Dendritic cell treated with granulocyte-macrophage colony-stimulating factor and Interleukin-4, amounts not matched to agents 40 ng/mL and 50 ng/mL, for 4 days (primary cell): ENCODE measurements at regions not wholly inside any gene's neighbourhood (a gene's known extent, or its start where the extent isn't known, plus 50 kb on each side); places are given as distances from the start of the nearest gene placed in this dataset.
"Not testable (repeated sequence)": the region's sequence is repeated elsewhere in the genome, so short reads cannot be mapped to it uniquely, and the experiment has no call there.

Experiments used
- H3K27ac Mint-ChIP-seq: one replicate; pipeline ENCODE4 v1.8.0; 2022; ENCODE audit warnings: mild to moderate bottlenecking, mixed read lengths
- H3K27me3 Mint-ChIP-seq: one replicate; pipeline ENCODE4 v1.8.0; 2022; ENCODE audit warnings: mild to moderate bottlenecking, mixed read lengths
- H3K36me3 Mint-ChIP-seq: one replicate; pipeline ENCODE4 v1.8.0; 2022; ENCODE audit warnings: low read depth, mixed read lengths
- H3K4me1 Mint-ChIP-seq: one replicate; pipeline ENCODE4 v1.8.0; 2022; ENCODE audit warnings: low read depth, mixed read lengths
- H3K4me3 Mint-ChIP-seq: one replicate; pipeline ENCODE4 v1.8.0; 2022; ENCODE audit warnings: mild to moderate bottlenecking, moderate library complexity, mixed read lengths
- H3K9me3 Mint-ChIP-seq: one replicate; pipeline ENCODE4 v1.8.0; 2022; ENCODE audit warnings: mixed read lengths
- intact Hi-C: fragments of 100-400 bp; cut with micrococcal nuclease; formaldehyde crosslinking; loops from one replicate; pipeline ENCODE4 v1.15.0; 2022

DNA sequence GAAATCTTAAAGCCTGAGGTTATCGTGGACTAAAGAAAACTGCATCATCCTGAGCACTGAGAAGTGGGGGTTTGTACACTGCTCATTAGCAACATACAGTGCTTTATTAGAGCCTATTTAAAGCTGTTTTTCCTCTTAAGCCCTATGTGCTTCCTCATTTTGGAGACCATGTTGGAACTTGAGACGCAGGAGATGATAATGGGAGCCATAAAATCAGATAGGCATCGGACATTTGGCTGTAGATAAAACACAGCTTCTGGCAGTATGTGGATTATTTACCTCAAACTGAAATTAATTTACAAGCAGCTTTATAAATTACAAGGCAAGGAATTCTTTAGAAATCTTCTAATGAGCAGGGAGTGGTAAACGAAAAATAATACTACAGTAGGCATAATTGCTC, 147.7 kb upstream of the IVNS1ABP start:
- Mint-ChIP-seq H3K4me1 (peaks cover 22% of the 10 kb centered on the region), H3K27me3 (no peaks in the 10 kb centered on the region), H3K36me3 (no peaks in the 10 kb centered on the region), H3K4me3 (no peak overlapping the region), H3K27ac (peak overlapping the region; percentile 50), H3K9me3 (no peaks in the 10 kb centered on the region)
- intact Hi-C loops, result no loop called here

GRCh38 chr1:185463433-185463832, 146.4 kb upstream of the IVNS1ABP start:
- Mint-ChIP-seq H3K4me1 (peaks cover 22% of the 10 kb centered on the region), H3K27ac (no peak overlapping the region), H3K9me3 (no peaks in the 10 kb centered on the region), H3K4me3 (no peak overlapping the region), H3K36me3 (no peaks in the 10 kb centered on the region), H3K27me3 (no peaks in the 10 kb centered on the region)
- intact Hi-C loops, result no loop called here

GRCh38 chr1:185463011-185463410, 146.0 kb upstream of the IVNS1ABP start:
- Mint-ChIP-seq H3K27ac (no peak overlapping the region), H3K27me3 (no peaks in the 10 kb centered on the region), H3K4me1 (peaks cover 22% of the 10 kb centered on the region), H3K9me3 (no peaks in the 10 kb centered on the region), H3K4me3 (no peak overlapping the region), H3K36me3 (no peaks in the 10 kb centered on the region)
- intact Hi-C loops, result no loop called here

GRCh38 chr1:185460723-185461122, 143.7 kb upstream of the IVNS1ABP start:
- H3K27me3 Mint-ChIP-seq, intact Hi-C loops, H3K9me3 Mint-ChIP-seq, H3K36me3 Mint-ChIP-seq, H3K4me3 Mint-ChIP-seq, H3K27ac Mint-ChIP-seq: not testable (repeated sequence)
- H3K4me1 Mint-ChIP-seq, result peaks cover 15% of the 10 kb centered on the region

GRCh38 chr1:185459141-185459540, 142.1 kb upstream of the IVNS1ABP start:
- intact Hi-C loops, result no loop called here
- H3K27me3 Mint-ChIP-seq, result peaks cover 3% of the 10 kb centered on the region
- H3K4me1 Mint-ChIP-seq, result peaks cover under 1% of the 10 kb centered on the region
- H3K9me3 Mint-ChIP-seq, result no peaks in the 10 kb centered on the region
- no peak overlapping the region for H3K27ac Mint-ChIP-seq
- H3K36me3 Mint-ChIP-seq, result no peaks in the 10 kb centered on the region
- H3K4me3 Mint-ChIP-seq, result no peak overlapping the region

DNA sequence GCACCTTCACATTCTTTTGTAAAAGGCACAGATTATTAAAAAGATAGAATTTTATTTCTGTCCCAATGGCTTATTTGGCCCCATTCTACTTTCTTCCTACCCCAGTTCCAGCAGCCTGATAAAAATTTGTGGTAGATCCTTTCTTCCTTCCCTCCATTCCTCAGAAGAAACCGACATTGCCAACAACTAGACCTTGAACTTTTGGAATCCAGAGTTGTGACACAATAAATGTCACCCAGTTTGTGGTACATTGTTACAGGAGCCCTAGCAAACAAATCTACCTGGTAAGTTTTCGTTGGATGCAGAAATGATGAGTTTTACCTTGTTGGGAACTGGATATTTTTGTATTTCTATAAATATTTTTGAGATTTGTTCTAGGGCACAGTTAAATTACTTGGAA, 141.6 kb upstream of the IVNS1ABP start:
- Mint-ChIP-seq H3K4me3 (no peak overlapping the region), H3K27me3 (peaks cover 3% of the 10 kb centered on the region), H3K27ac (no peak overlapping the region), H3K9me3 (no peaks in the 10 kb centered on the region), H3K36me3 (no peaks in the 10 kb centered on the region), H3K4me1 (no peaks in the 10 kb centered on the region)
- intact Hi-C loops, result no loop called here

- H3K4me3 Mint-ChIP-seq, result no peak overlapping the region
- no peaks in the 10 kb centered on the region for H3K36me3 Mint-ChIP-seq
- no peaks in the 10 kb centered on the region for H3K4me1 Mint-ChIP-seq
- H3K27ac Mint-ChIP-seq, result no peak overlapping the region
- intact Hi-C loops, result no loop called here
- peaks cover 3% of the 10 kb centered on the region for H3K27me3 Mint-ChIP-seq
- H3K9me3 Mint-ChIP-seq, result no peaks in the 10 kb centered on the region
These were observed 136.6 kb upstream of the IVNS1ABP start for GRCh38 chr1:185453496-185454192.

DNA sequence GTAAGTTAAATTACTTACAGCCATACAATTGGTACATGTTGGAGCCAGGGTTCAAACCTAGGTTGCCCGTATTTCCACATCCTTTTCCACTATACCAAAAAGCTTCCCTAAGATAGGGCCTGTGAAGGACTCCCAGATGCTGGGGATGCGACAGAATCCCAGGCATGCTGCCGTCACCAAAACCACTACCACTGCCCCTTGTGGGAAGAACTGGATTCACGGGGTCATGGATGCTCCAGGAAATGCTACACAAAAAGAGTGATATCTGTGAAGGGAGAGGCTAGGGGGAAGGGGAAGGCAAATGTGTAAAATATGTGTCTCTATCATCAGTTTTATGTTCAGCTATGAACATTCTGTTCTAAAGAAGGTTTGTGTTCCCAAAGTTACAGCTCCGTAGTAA, 133.9 kb upstream of the IVNS1ABP start:
- H3K36me3 Mint-ChIP-seq, result no peaks in the 10 kb centered on the region
- H3K4me1 Mint-ChIP-seq, result no peaks in the 10 kb centered on the region
- intact Hi-C loops, result no loop called here
- H3K4me3 Mint-ChIP-seq, result no peak overlapping the region
- H3K27ac Mint-ChIP-seq, result no peak overlapping the region
- H3K9me3 Mint-ChIP-seq, result no peaks in the 10 kb centered on the region
- no peaks in the 10 kb centered on the region for H3K27me3 Mint-ChIP-seq

DNA sequence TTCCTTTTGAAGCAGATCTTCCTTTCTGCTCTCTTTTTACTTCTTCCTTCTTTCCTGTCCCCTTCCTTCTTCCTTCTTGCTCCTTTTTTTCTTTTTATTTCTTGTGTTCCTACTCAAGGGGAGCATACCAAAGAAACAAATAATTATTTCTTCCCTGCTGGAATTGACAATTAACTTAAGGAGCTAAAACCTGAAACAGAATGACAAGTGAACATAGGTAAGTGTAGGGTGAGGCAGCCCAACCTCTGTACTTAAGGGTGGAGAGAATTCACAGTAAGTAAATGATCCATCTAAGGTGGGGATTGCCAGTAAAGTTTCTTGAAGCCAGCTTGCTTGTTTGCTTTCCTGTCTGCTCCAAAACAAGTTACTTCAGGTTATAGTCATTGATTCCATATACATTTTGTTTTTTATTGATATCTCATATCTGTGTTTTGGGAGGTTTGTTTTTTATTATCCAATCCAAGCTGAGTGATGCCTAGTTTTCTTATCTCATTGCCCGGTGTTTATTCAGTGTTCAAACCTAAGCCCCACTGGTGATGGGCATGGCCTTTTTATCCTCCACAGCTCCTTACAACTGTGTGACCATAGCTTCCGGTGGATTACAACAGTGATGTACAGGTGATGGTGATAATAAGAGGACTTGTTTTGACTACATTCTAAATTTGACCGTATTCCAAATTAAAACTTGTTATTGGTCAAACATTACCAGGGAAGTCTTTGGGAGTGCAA, 133.2 kb upstream of the IVNS1ABP start:
- Mint-ChIP-seq H3K9me3 (no peaks in the 10 kb centered on the region), H3K27me3 (no peaks in the 10 kb centered on the region), H3K4me3 (no peak overlapping the region), H3K36me3 (no peaks in the 10 kb centered on the region), H3K27ac (no peak overlapping the region), H3K4me1 (no peaks in the 10 kb centered on the region)
- intact Hi-C loops, result no loop called here

- H3K36me3 Mint-ChIP-seq, result no peaks in the 10 kb centered on the region
These were observed 132.5 kb upstream of the IVNS1ABP start for GRCh38 chr1:185449378-185450059.

DNA sequence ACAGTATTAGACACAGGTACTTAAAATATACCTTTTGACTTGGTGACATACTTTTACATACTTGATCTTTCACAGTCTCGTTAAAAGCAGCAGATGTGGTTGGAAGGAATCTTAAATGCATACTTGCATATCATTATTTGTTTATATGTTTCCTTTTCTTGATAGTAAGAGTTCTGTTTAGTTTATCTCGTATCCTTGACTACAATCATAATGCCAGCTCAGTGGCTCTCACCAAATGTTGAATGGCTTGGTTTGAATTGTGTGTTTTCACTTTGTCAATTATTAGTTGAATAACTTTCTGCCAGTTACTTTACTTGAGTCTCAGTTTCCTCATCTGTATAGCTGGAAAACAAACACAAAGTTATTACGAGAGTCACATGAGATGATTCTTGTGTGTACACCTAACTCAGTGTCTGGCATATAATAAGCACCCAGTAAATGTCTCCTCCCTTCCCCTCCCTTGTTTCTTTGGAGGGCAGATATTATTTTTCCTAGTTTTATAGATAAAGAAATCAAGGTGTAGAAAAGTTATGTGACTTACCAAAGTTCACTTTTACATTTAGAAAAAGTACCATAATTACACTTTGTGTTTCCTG, 131.6 kb upstream of the IVNS1ABP start:
- H3K27me3 Mint-ChIP-seq, result no peaks in the 10 kb centered on the region
- intact Hi-C loops, result loop anchor here (10.0 kb wide), 1 partner anchor 226 kb away; no protein-coding TSS in a partner anchor
- H3K4me3 Mint-ChIP-seq, result no peak overlapping the region
- H3K27ac Mint-ChIP-seq, result no peak overlapping the region
- H3K4me1 Mint-ChIP-seq, result no peaks in the 10 kb centered on the region
- no peaks in the 10 kb centered on the region for H3K36me3 Mint-ChIP-seq
- no peaks in the 10 kb centered on the region for H3K9me3 Mint-ChIP-seq

More at GRCh38 chr1:185449378-185450059, 132.5 kb upstream of the IVNS1ABP start:
- Mint-ChIP-seq H3K4me1 (no peaks in the 10 kb centered on the region), H3K27me3 (no peaks in the 10 kb centered on the region), H3K9me3 (no peaks in the 10 kb centered on the region), H3K4me3 (no peak overlapping the region), H3K27ac (no peak overlapping the region)
- intact Hi-C loops, result loop anchor here (10.0 kb wide), 1 partner anchor 225 kb away; no protein-coding TSS in a partner anchor

GRCh38 chr1:185446131-185446530, 129.1 kb upstream of the IVNS1ABP start:
- no peaks in the 10 kb centered on the region for H3K9me3 Mint-ChIP-seq
- no peaks in the 10 kb centered on the region for H3K36me3 Mint-ChIP-seq
- no peaks in the 10 kb centered on the region for H3K27me3 Mint-ChIP-seq
- H3K27ac Mint-ChIP-seq, result no peak overlapping the region
- no peak overlapping the region for H3K4me3 Mint-ChIP-seq
- intact Hi-C loops, result loop anchor here (10.0 kb wide), 1 partner anchor 229 kb away; no protein-coding TSS in a partner anchor
- H3K4me1 Mint-ChIP-seq, result peaks cover 15% of the 10 kb centered on the region

GRCh38 chr1:185445594-185445993, 128.6 kb upstream of the IVNS1ABP start:
- Mint-ChIP-seq H3K4me3 (no peak overlapping the region), H3K4me1 (peaks cover 15% of the 10 kb centered on the region), H3K27me3 (no peaks in the 10 kb centered on the region), H3K9me3 (no peaks in the 10 kb centered on the region), H3K27ac (no peak overlapping the region), H3K36me3 (no peaks in the 10 kb centered on the region)
- intact Hi-C loops, result loop anchor here (10.0 kb wide), 1 partner anchor 229 kb away; no protein-coding TSS in a partner anchor

GRCh38 chr1:185444676-185445075, 127.6 kb upstream of the IVNS1ABP start:
- Mint-ChIP-seq H3K4me3 (no peak overlapping the region), H3K27ac (no peak overlapping the region), H3K9me3 (no peaks in the 10 kb centered on the region), H3K4me1 (peaks cover 15% of the 10 kb centered on the region), H3K27me3 (no peaks in the 10 kb centered on the region), H3K36me3 (no peaks in the 10 kb centered on the region)
- intact Hi-C loops, result loop anchor here (10.0 kb wide), 1 partner anchor 230 kb away; no protein-coding TSS in a partner anchor
